ENCODE measurements at regions not wholly inside any gene's neighbourhood (a gene's known extent, or its start where the extent isn't known, plus 50 kb on each side); places are given as distances from the start of the nearest gene placed in this dataset.

- 89% methylated on average over 2 of the region's 2 CpGs for WGBS
- intact Hi-C loops (cut with DNase I) = no loop called here
- Histone ChIP-seq H3K9me3 (no peaks in the 10 kb centered on the region), H3K27ac (no peak overlapping the region), H3K4me1 (replicated peaks) (no peaks in the 10 kb centered on the region), H3K36me3 (no peaks in the 10 kb centered on the region), H3K27me3 (replicated peaks; ENCODE audit: insufficient read depth) (no peaks in the 10 kb centered on the region), H3K4me3 (no peak overlapping the region)
- TF ChIP-seq POLR2A (IDR thresholded peaks at IDR 0.05) (no peak), POLR2AphosphoS5 (IDR thresholded peaks at IDR 0.05) (no peak)
- TF ChIP-seq, protein P1, sequence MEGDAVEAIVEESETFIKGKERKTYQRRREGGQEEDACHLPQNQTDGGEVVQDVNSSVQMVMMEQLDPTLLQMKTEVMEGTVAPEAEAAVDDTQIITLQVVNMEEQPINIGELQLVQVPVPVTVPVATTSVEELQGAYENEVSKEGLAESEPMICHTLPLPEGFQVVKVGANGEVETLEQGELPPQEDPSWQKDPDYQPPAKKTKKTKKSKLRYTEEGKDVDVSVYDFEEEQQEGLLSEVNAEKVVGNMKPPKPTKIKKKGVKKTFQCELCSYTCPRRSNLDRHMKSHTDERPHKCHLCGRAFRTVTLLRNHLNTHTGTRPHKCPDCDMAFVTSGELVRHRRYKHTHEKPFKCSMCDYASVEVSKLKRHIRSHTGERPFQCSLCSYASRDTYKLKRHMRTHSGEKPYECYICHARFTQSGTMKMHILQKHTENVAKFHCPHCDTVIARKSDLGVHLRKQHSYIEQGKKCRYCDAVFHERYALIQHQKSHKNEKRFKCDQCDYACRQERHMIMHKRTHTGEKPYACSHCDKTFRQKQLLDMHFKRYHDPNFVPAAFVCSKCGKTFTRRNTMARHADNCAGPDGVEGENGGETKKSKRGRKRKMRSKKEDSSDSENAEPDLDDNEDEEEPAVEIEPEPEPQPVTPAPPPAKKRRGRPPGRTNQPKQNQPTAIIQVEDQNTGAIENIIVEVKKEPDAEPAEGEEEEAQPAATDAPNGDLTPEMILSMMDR (IDR thresholded peaks at IDR 0.05) = no peak
- DNase-seq (ENCODE audit: low spot score) = no peak
Observed at GRCh38 chr9:21634951-21635350, 152.8 kb upstream of the IFNE start.

GRCh38 chr9:21638104-21638503 lies 156.0 kb upstream of the IFNE start:
- TF ChIP-seq POLR2A (IDR thresholded peaks at IDR 0.05) (no peak), POLR2AphosphoS5 (IDR thresholded peaks at IDR 0.05) (no peak)
- TF ChIP-seq, protein P1 (IDR thresholded peaks at IDR 0.05) = no peak
- H3K36me3 ChIP-seq = no peaks in the 10 kb centered on the region
- DNase-seq (ENCODE audit: low spot score) = no peak
- WGBS = 89% methylated on average over 16 of the region's 16 CpGs
- no peaks in the 10 kb centered on the region for H3K27me3 ChIP-seq (replicated peaks; ENCODE audit: insufficient read depth)
- H3K27ac ChIP-seq = no peak overlapping the region
- H3K9me3 ChIP-seq = no peaks in the 10 kb centered on the region
- no peak overlapping the region for H3K4me3 ChIP-seq
- intact Hi-C loops (cut with DNase I) = no loop called here
- no peaks in the 10 kb centered on the region for H3K4me1 ChIP-seq (replicated peaks)

DNA sequence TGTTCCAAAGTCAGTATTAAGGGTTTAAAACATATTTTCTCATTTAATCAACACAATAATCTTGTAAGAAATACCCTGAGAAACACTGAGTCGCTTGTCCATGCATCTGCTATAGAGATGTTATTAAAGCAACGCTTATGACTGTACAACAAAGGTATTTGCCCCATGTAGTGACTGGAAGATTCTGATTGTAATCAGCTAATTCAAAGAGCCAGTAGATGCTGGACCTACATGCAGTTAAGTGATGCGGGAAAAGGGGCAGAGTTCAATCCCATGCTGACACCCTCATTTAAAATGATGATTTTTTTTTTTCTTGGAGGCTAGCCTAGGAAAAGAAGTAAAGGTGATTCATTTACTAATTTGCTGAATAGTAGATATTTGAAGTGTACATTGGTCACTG lies 149.3 kb upstream of the MTAP start:
- Histone ChIP-seq H3K27me3 (replicated peaks; ENCODE audit: insufficient read depth) (no peaks in the 10 kb centered on the region), H3K9me3 (no peaks in the 10 kb centered on the region), H3K27ac (no peak overlapping the region), H3K4me1 (replicated peaks) (no peaks in the 10 kb centered on the region), H3K36me3 (no peaks in the 10 kb centered on the region), H3K4me3 (no peak overlapping the region)
- DNase-seq (ENCODE audit: low spot score) = no peak
- TF ChIP-seq POLR2AphosphoS5 (IDR thresholded peaks at IDR 0.05) (no peak), POLR2A (IDR thresholded peaks at IDR 0.05) (no peak)
- TF ChIP-seq, protein P1 (IDR thresholded peaks at IDR 0.05) = no peak
- intact Hi-C loops (cut with DNase I) = no loop called here
- WGBS = 68% methylated on average over 3 of the region's 3 CpGs

- Histone ChIP-seq H3K27ac (no peak overlapping the region), H3K9me3 (no peaks in the 10 kb centered on the region), H3K4me3 (no peak overlapping the region), H3K27me3 (replicated peaks; ENCODE audit: insufficient read depth) (no peaks in the 10 kb centered on the region), H3K4me1 (replicated peaks) (no peaks in the 10 kb centered on the region), H3K36me3 (no peaks in the 10 kb centered on the region)
- 92% methylated on average over 1 of the region's 1 CpG for WGBS
- no peak for TF ChIP-seq POLR2A (IDR thresholded peaks at IDR 0.05)
- TF ChIP-seq, protein P1 (IDR thresholded peaks at IDR 0.05) = no peak
- no peak for TF ChIP-seq POLR2AphosphoS5 (IDR thresholded peaks at IDR 0.05)
- intact Hi-C loops (cut with DNase I) = no loop called here
- no peak for DNase-seq (ENCODE audit: low spot score)
Observed at GRCh38 chr9:21653589-21653988, 148.8 kb upstream of the MTAP start.

DNA sequence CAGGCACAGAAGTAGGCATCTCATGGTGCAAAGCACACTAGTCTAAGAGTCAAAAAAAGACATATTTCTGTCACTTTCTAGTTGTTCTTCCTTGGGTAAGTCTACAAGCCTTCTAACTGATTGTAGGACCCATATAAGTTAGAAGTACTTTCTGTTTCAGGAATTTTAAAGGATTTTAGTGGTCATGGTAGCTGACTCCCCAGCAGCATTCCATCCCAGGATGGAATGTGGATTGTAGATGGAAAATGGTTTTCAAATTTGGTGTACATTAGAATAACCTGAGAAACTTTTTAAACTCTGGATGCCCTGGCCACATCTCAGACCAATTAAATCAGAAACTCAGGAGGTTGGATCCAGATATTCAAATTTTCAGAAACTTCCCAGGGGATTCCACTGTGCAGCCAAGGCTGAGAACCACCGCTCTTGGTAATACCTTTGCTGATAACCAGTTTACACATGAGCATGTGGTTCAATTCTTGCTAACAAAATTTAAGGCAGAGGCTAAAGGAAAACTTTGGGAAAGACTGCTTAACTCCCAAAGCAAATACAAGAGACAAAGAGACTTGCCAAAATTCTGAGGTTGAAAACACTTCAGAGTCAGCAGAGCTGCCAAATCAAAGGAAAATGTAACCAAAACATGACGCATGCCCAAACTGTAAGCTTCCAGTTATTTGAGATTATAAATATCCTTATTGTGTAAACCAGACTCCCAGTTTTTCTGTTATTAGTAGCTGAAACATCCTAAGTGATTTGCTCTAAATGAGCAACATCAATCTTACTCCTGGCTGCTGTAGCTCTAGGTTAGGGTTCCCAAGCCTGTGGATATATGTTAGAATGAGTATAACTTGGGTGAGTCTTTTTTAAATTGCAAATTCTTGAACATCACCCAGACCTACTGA lies 145.4 kb upstream of the MTAP start:
- DNase-seq (ENCODE audit: low spot score) = no peak
- no peak overlapping the region for H3K27ac ChIP-seq
- no peaks in the 10 kb centered on the region for H3K9me3 ChIP-seq
- H3K4me1 ChIP-seq (replicated peaks) = no peaks in the 10 kb centered on the region
- no peaks in the 10 kb centered on the region for H3K36me3 ChIP-seq
- no peak overlapping the region for H3K4me3 ChIP-seq
- TF ChIP-seq POLR2A (IDR thresholded peaks at IDR 0.05) (no peak), POLR2AphosphoS5 (IDR thresholded peaks at IDR 0.05) (no peak)
- TF ChIP-seq, protein P1 (IDR thresholded peaks at IDR 0.05) = no peak
- WGBS = 44% methylated on average over 2 of the region's 2 CpGs
- H3K27me3 ChIP-seq (replicated peaks; ENCODE audit: insufficient read depth) = no peaks in the 10 kb centered on the region
- intact Hi-C loops (cut with DNase I) = no loop called here
